Neural cell (in vitro differentiated cells): ENCODE measurements at regions not wholly inside any gene's neighbourhood (a gene's known extent, or its start where the extent isn't known, plus 50 kb on each side); places are given as distances from the start of the nearest gene placed in this dataset.

Experiments used
- CTCF ChIP-seq: fragments of 450-650 bp; IDR thresholded peaks from 2 replicates; pipeline ENCODE4 v1.5.1; 2014; ENCODE audit warnings: antibody characterized with exemption, mild to moderate bottlenecking, moderate library complexity; ENCODE audit not compliant: poor library complexity, severe bottlenecking
- EP300 ChIP-seq: fragments of 450-650 bp; conservative IDR thresholded peaks from 2 replicates; pipeline ENCODE4 v1.6.1; 2014; ENCODE audit warnings: antibody characterized with exemption, mild to moderate bottlenecking, moderate library complexity; ENCODE audit not compliant: poor library complexity, severe bottlenecking
- EZH2 ChIP-seq: fragments of 200-600, 300-800 bp; shearing (Covaris generic), sonication (generic); IDR thresholded peaks from 2 replicates; pipeline ENCODE4 v1.6.1; 2014; ENCODE audit warnings: antibody characterized with exemption, low read length, borderline replicate concordance, mild to moderate bottlenecking; ENCODE audit not compliant: insufficient read depth, poor library complexity, severe bottlenecking
- MXI1 ChIP-seq: fragments of 450-650 bp; conservative IDR thresholded peaks from 2 replicates; pipeline ENCODE4 v1.6.1; 2014; ENCODE audit warnings: antibody characterized with exemption, mild to moderate bottlenecking; ENCODE audit not compliant: poor library complexity, severe bottlenecking
- POLR2AphosphoS5 ChIP-seq: IDR thresholded peaks from 2 replicates; pipeline ENCODE4 v1.6.1; 2012
- RAD21 ChIP-seq: fragments of 450-650 bp; conservative IDR thresholded peaks from 2 replicates; pipeline ENCODE4 v1.6.1; 2014; ENCODE audit warnings: antibody characterized with exemption, mild to moderate bottlenecking, moderate library complexity
- REST ChIP-seq: IDR thresholded peaks from 2 replicates; pipeline ENCODE4 v1.6.1; 2012; ENCODE audit warnings: borderline replicate concordance
- SMC3 ChIP-seq: fragments of 450-650 bp; conservative IDR thresholded peaks from 2 replicates; pipeline ENCODE4 v1.6.1; 2014; ENCODE audit warnings: antibody characterized with exemption, mild to moderate bottlenecking, moderate library complexity; ENCODE audit not compliant: poor library complexity
- TAF1 ChIP-seq: IDR thresholded peaks from 2 replicates; pipeline ENCODE4 v1.6.1; 2012; ENCODE audit warnings: low read depth

GRCh38 chr6:50654155-50654554 is 59.2 kb upstream of the TFAP2D start:
- no peak for TF ChIP-seq CTCF
- TF ChIP-seq EZH2: no peak
- TF ChIP-seq SMC3: no peak
- TF ChIP-seq MXI1: no peak
- no peak for TF ChIP-seq POLR2AphosphoS5
- no peak for TF ChIP-seq TAF1
- no peak for TF ChIP-seq EP300
- no peak for TF ChIP-seq REST
- TF ChIP-seq RAD21: no peak
